DND-41 (cell line): ENCODE measurements at regions not wholly inside any gene's neighbourhood (a gene's known extent, or its start where the extent isn't known, plus 50 kb on each side); places are given as distances from the start of the nearest gene placed in this dataset.
A peak's percentile ranks its signal among the peaks of the same experiment; 100 is the strongest.

Experiments
- ATAC-seq: fragments of 200-7000 bp; cut with Tn5 transposase; 3 replicates; pipeline ENCODE4 v1.9.1; 2021; ENCODE audit warnings: low read depth; ENCODE audit not compliant: insufficient read depth
- DNase-seq: peaks from one replicate; pipeline ENCODE4 v3.0.0-alpha.2; 2020
- H2AFZ ChIP-seq: 2 replicates; pipeline ENCODE4 v1.6.0; 2012; ENCODE audit warnings: low read depth, low read length
- H3K27ac ChIP-seq: 2 replicates; pipeline ENCODE4 v1.5.1; 2012; ENCODE audit warnings: low read length, inconsistent platforms
- H3K27me3 ChIP-seq: fragments of 200-600 bp; sonication (generic); 2 replicates; pipeline ENCODE4 v1.6.0; 2012; ENCODE audit warnings: low read length, mild to moderate bottlenecking, inconsistent platforms; ENCODE audit not compliant: insufficient read depth, poor library complexity
- H3K36me3 ChIP-seq: 2 replicates; pipeline ENCODE4 v1.5.1; 2012; ENCODE audit warnings: low read length, inconsistent platforms; ENCODE audit not compliant: insufficient read depth
- H3K4me1 ChIP-seq: 2 replicates; pipeline ENCODE4 v1.5.1; 2012; ENCODE audit warnings: mild to moderate bottlenecking, low read length; ENCODE audit not compliant: insufficient read depth
- H3K4me2 ChIP-seq: 2 replicates; pipeline ENCODE4 v1.6.0; 2012; ENCODE audit warnings: mild to moderate bottlenecking, moderate library complexity, low read length, inconsistent platforms; ENCODE audit not compliant: insufficient read depth
- H3K4me3 ChIP-seq, 2 experiments: fragments of 200-600 bp in 1 of 2; shearing (Covaris generic) in 1 of 2; 2 replicates each; pipeline ENCODE4 v1.5.1; 2012 to 2016; ENCODE audit warnings: inconsistent platforms in 2 of 2, low read length in 2 of 2, mild to moderate bottlenecking in 2 of 2, low read depth in 1 of 2, moderate library complexity in 1 of 2
- H3K79me2 ChIP-seq: 2 replicates; pipeline ENCODE4 v1.6.0; 2012; ENCODE audit warnings: low read length, inconsistent platforms; ENCODE audit not compliant: insufficient read depth
- H3K9ac ChIP-seq: 2 replicates; pipeline ENCODE4 v1.6.0; 2012; ENCODE audit warnings: low read depth, mild to moderate bottlenecking, inconsistent platforms, low read length, moderate library complexity
- H3K9me3 ChIP-seq: 2 replicates; pipeline ENCODE4 v1.5.1; 2012; ENCODE audit warnings: low read length, moderate library complexity, mild to moderate bottlenecking, inconsistent platforms; ENCODE audit not compliant: insufficient read depth, severe bottlenecking
- H4K20me1 ChIP-seq: 2 replicates; pipeline ENCODE4 v1.6.0; 2012; ENCODE audit warnings: low read length; ENCODE audit not compliant: insufficient read depth
- EZH2 ChIP-seq: IDR thresholded peaks from 3 replicates; pipeline ENCODE4 v1.6.1; 2012; ENCODE audit warnings: borderline replicate concordance, low read depth, mild to moderate bottlenecking, moderate library complexity, low read length, inconsistent platforms; ENCODE audit not compliant: severe bottlenecking
- TF ChIP-seq, protein P1 (sequence below): IDR thresholded peaks from 2 replicates; pipeline ENCODE4 v1.5.1; 2012; ENCODE audit warnings: borderline replicate concordance, low read length, moderate library complexity, mild to moderate bottlenecking; ENCODE audit not compliant: poor library complexity, severe bottlenecking; ENCODE audit errors: extremely low read depth

DNA sequence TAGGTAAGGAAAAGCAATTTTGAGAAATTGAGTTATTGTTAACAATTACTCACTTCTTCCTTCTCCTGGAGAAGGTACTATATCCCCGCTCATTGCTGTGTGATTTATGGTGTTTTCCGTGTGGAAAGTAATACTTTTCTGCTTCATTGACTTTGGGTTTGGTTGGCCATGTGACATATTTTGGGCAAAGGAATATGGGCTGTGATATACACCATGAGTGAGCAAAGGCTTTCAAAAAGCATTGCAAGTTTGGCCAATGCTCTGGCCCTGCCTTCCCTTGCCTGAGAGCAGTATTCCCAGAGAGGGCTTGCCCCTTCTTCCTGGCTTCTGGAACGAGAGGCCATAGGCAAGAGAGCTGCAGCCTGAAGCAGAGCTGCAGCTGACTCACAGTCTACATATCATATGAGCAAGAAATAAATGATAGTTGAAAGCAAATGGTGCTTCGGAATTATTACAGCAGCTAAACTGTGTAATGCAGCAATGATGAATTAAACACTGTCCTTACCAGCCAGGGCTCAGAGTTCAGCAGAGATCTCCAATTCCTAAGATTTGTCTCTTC is 216.8 kb upstream of the CD96 start:
- no peak for ATAC-seq
- H4K20me1 ChIP-seq = no peaks in the 10 kb centered on the region
- no peaks in the 10 kb centered on the region for H3K79me2 ChIP-seq
- peak overlapping the region; percentile 56 for H3K9ac ChIP-seq
- H3K4me3 ChIP-seq = peak overlapping the region in 1 of 2 experiments; percentile 12; a peak in 1 of 4 replicates
- no peak for DNase-seq
- H3K36me3 ChIP-seq = no peaks in the 10 kb centered on the region
- H3K4me2 ChIP-seq = peak overlapping the region; percentile 59
- peak overlapping the region; percentile 93 for H3K27ac ChIP-seq
- no peaks in the 10 kb centered on the region for H3K27me3 ChIP-seq
- peaks cover 73% of the 10 kb centered on the region for H3K4me1 ChIP-seq
- no peaks in the 10 kb centered on the region for H3K9me3 ChIP-seq
- peak overlapping the region; percentile 60; the same call in 1 of the 2 replicates for H2AFZ ChIP-seq
- TF ChIP-seq, protein P1, sequence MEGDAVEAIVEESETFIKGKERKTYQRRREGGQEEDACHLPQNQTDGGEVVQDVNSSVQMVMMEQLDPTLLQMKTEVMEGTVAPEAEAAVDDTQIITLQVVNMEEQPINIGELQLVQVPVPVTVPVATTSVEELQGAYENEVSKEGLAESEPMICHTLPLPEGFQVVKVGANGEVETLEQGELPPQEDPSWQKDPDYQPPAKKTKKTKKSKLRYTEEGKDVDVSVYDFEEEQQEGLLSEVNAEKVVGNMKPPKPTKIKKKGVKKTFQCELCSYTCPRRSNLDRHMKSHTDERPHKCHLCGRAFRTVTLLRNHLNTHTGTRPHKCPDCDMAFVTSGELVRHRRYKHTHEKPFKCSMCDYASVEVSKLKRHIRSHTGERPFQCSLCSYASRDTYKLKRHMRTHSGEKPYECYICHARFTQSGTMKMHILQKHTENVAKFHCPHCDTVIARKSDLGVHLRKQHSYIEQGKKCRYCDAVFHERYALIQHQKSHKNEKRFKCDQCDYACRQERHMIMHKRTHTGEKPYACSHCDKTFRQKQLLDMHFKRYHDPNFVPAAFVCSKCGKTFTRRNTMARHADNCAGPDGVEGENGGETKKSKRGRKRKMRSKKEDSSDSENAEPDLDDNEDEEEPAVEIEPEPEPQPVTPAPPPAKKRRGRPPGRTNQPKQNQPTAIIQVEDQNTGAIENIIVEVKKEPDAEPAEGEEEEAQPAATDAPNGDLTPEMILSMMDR = no peak
- no peak for TF ChIP-seq EZH2

GRCh38 chr3:111326144-111326995 is 215.6 kb upstream of the CD96 start:
- TF ChIP-seq, protein P1 = no peak
- no peak for TF ChIP-seq EZH2
- H3K4me2 ChIP-seq = no peak overlapping the region
- no peaks in the 10 kb centered on the region for H4K20me1 ChIP-seq
- H3K27me3 ChIP-seq = no peaks in the 10 kb centered on the region
- H3K36me3 ChIP-seq = no peaks in the 10 kb centered on the region
- no peaks in the 10 kb centered on the region for H3K79me2 ChIP-seq
- no peak overlapping the region for H2AFZ ChIP-seq
- H3K9me3 ChIP-seq = no peaks in the 10 kb centered on the region
- peaks cover 62% of the 10 kb centered on the region for H3K4me1 ChIP-seq
- H3K27ac ChIP-seq = peak overlapping the region; percentile 93
- H3K4me3 ChIP-seq = no peak overlapping the region
- H3K9ac ChIP-seq = no peak overlapping the region
- peak; percentile 51 for ATAC-seq
- DNase-seq = peak; percentile 70

GRCh38 chr3:111331306-111331705 is 210.7 kb upstream of the CD96 start:
- DNase-seq (no peak), ATAC-seq (no peak)
- H3K4me2 ChIP-seq = no peak overlapping the region
- no peak overlapping the region for H3K4me3 ChIP-seq
- no peak overlapping the region for H3K27ac ChIP-seq
- no peak for TF ChIP-seq EZH2
- TF ChIP-seq, protein P1 = no peak
- H3K36me3 ChIP-seq = no peaks in the 10 kb centered on the region
- no peak overlapping the region for H3K9ac ChIP-seq
- H3K4me1 ChIP-seq = peaks cover 46% of the 10 kb centered on the region
- no peaks in the 10 kb centered on the region for H3K79me2 ChIP-seq
- H2AFZ ChIP-seq = no peak overlapping the region
- H4K20me1 ChIP-seq = no peaks in the 10 kb centered on the region
- H3K27me3 ChIP-seq = no peaks in the 10 kb centered on the region
- no peaks in the 10 kb centered on the region for H3K9me3 ChIP-seq
